ENCODE measurements at regions not wholly inside any gene's neighbourhood (a gene's known extent, or its start where the extent isn't known, plus 50 kb on each side); places are given as distances from the start of the nearest gene placed in this dataset.

DNA sequence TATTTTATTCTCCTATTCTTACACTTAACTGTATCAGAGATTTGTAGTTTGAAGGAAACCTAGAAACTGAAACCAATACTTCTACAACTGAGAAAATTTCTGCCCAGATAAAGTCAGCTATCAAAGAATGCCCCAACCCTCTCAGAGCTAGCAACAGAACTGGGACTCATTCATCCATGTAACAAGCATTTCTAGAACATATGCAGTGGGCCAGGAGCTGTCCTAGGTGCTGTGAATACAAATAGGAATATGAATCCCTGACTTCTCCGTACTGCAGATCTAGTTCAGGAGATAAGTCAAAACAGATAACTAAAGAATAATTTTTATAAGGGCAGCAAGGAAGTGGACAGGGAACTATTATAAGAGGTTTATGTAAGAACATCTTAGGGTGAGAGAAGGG lies 654.1 kb upstream of the NOX3 start:
- no peak for DNase-seq

DNA sequence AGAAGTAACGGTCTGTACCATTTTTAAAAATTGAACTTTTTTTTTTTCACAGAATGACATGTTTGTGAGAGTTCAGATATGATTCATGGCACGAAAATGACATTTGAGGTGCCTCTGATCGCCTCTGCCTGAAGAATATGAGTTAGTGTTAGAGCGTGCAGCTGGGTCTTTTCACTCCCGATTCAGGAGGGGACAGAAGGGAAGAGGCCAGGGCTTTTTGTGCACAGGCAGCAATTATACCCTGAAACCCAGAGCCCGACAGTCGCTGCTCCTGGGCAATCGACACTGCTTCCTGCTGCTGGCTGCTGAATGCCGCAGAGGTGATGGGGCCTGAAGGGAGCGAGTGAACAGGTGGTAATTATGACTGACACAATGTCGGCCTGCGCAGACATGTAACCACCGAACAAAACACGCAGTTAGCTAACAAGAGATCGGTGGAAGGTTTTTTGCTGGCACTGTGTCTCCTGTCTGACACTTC lies 652.0 kb upstream of the NOX3 start:
- no peak for DNase-seq

DNA sequence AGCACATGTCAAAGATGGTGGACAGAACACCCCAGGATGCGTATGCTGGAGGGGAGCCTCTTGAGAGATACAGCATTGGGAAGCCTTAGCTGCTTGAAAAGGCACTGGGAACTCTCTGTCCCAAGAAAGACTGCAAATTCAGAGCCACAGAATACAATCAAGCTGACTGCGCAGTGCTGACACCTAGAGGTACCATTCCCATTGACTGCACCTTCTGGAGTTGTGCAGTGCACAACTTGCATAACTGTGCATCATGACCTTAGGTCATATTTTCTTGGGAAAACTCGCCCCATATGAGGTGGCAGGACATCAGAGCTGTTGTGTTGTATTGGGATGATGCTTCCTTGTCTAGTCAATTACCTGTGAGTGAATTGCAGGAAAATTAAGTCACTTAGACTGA lies 646.5 kb upstream of the NOX3 start:
- DNase-seq = no peak

DNA sequence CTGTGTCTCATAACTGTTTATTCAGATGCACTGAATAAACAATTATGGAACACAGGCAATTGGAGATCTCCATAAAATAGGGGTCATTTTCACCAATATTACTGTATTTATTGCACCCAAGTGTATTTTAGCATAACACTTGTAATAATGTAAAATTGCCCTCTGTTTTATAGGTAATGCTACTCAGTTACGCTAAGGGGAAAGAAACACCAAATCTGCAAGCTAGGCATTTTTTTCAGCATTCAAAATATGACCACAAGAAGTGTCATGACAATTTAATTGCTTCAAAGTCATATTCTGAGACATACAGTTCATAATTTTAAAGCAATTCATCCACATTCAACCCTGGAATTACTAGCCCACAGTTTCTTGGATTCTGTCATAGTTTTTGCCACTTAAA lies 643.2 kb upstream of the NOX3 start:
- DNase-seq = no peak

DNA sequence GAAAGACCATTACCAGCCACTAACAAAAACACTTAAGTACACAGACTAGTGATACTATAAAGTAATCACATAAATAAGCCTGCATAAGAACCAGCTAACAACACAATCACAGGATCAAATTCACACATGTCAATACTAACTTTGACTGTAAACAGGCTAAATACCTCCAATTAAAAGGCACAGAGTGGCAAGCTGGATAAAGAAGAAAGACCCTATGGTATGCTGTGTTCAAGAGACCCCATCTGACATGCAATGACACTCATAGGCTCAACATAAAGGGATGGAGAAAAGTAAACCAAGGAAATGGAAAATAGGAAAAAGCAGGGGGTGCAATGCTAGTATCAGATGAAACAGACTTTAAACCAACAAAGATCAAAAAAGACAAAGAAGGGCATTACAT lies 631.8 kb upstream of the NOX3 start:
- DNase-seq = no peak

DNA sequence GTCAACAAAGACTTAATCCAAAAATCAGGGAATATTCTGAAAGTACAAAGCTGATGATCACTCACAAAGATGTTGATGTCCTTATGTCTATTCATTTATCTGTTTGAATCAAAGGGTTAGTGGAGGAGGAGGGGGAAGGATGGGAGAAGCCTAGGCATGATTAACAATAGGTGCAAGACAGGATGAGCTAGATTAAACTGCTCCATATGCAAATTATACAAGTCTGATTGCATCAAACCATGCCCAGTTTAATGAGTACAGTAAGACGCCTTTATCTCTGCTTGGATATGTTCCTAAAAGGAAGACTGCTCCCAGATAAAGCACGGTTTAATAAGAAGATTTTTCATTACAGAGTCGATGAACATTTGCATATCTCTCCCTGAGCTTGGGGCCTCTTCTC lies 626.4 kb upstream of the NOX3 start:
- no peak for DNase-seq

DNA sequence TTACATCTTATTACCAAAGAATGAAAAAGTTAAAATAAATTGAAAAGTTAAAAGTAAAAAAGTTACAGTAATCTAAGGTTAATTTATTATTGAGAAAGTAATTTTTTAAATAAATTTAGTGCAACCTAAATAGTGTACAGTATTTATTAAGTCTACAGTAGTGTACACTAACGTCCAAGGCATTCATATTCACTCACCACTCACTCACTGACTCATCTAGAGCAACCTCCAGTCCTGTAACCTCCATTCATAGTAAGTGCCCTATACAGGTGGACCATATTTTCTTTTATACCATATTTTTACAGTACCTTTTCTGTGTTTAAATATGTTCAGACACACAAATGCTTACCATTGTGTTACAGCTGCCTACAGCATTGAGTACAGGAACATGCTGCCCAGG lies 624.7 kb upstream of the NOX3 start:
- DNase-seq = no peak

DNA sequence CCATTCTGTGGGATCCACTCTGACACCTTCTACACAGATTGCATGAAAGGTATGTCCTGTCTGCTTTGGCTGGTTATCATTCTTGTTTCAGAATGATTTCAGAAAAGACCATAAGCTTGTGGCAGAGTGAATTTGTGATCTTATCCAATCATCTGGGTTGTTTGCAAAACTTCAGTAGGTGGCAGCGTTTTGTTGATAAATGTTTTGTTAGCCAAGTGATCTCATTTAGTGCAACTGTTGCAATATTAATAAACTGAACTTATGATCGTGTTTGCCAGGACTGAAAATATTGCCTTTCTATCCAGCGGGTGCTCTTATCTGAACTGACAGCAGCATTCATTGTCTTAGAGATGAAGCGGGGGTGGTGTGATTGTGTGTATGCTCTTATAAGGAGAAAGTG lies 613.2 kb upstream of the NOX3 start:
- peak; percentile 4 for DNase-seq

DNA sequence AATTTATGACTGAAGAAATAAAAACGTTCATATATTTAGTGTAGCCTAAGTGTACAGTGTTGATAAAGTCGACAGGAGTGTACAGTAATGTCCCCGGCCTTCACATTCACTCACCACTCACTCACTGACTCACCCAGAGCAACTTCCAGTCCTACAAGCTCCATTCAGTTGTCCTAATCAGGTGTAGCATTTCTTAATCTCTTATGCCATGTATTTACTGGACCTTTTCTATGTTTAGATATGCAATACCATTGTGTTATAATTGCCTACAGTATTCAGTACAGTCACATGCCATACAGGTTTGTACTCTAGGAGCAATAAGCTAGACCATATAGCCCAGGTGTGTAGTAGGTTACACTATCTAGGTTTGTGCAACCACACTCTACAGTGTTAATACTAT lies 610.2 kb upstream of the NOX3 start:
- DNase-seq = no peak

DNA sequence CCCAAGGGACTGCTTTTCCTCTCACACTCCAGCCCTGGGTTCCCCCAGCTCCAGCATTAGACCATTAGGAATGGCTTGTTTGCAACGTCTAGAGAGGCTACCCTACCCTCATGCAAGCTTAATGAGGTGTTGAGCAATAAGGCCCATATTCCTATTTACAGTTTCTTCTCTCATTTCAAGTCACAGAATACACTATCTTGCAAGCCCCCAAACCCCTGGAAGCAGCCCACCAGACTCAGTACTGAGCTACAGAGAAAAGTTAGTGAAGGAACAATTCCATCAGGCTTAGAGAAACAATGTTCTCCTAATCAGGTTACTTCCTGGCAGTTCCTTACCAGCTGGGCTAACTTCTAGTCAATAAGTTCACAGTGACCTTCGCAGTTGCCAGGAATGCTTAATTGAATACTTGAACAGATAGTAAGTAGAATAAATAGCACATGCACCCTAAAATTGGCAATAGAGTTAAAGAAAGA lies 606.5 kb upstream of the NOX3 start:
- no peak for DNase-seq

DNA sequence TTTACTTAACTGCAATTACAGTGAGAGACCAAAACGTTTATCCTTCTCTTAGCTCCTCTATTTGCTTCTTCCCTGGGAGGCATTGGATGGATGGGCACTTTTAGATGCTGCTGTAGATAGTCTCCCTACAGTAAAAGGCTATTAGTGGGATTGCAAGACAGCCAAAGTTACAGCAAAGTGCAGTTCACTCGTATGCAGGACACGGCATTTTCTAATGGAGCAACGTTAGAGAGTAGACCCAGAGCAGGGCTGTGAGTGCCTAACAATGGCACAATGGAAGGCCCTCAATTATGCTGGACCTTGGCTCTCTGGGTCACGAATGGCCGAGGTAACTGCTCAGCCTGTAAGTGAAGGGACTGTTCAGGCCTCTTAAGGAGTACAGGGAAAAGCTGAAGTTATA lies 605.8 kb upstream of the NOX3 start:
- DNase-seq = no peak

DNA sequence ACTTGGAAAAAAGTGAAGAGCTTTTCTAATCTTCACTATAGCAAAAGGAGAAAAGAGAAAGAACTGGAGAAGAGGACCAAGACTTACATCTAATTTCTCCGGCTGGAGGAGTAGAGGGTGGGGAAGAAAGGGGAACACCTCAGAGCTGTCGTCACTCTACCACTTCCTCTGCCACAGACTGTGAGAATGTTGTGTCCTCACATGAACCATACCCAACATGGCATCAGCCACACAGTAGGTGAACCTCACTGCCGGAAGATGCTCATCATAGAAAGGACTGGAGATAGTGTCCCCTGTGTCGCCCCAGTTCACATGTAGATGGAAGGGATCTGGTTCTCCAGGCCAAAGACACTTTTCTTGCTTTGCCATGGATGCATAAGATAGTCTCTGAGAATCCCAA lies 604.4 kb upstream of the NOX3 start:
- peak; percentile 16 for DNase-seq

DNA sequence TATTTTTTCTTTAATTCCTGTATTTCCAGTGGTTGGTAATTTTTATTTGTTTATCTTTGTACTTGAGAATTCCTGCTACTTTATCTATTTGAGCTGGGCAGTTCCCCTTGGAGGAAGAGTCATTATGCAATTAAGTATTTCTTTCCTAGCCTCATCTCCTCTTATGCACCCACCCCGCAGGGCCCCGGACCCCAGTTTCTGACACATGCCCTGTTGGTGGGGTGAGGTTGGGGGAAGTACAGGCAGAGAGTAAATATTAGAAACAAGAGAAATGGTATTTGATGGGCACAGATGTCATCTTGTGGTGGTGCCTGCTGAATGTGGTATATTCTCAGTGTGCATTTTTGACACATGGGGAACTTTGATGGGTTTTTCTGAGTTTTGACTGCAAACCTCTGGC lies 602.7 kb upstream of the NOX3 start:
- DNase-seq = no peak

DNA sequence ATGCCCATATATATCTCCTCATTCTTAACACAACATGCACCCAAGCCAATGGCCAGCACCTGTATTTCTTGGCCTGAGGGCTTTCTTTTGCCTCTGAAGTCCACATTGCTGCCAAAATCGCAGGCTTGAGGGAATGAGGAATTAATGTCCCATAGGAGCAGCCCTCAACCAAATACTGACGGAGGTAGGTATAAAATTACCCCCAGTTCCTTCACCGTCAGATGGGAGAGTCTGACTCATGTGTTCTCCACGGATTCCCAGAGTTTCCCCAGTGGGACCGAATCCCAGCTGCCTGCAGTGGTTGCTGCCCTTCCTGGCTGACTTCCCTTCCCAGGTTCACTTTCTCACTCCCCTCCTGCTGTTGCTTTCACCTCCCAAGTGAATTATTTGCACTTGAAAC lies 602.2 kb upstream of the NOX3 start:
- no peak for DNase-seq

DNA sequence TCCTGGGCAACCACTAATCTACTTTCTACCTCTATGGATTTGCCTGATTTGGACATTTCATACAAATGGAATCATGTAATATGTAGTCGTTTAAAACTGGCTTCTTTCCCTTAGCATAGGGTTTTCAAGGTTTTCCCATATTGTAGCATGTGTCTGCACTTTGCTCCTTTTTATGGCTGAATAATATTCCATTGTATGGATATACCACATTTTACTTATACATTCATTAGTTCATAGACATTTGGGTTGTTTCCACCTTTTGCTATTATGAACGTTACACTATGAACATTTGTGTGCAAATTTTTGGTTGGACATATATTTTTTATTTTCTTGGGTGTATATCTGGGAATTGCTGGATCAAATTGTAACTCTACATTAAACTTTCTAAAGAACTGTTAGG lies 600.4 kb upstream of the NOX3 start:
- no peak for DNase-seq

DNA sequence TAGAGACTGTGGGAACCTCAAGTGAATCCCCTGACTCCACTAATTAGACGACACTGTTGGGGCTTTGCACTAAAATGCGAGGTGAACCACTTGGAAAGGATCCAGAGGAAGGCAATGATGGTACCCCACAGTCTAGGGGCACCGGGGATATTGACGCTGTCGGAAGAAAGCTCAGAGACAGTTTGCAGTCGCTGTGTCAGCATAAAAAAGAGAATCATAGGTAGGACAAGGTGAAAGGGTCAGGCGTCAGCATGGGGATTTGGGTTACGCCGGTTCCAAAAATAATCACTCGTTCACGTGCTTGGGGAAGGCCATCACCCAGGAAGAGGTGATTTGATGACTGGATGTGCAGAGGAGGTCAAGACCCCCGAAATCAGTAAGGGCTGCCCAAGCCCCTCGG lies 598.0 kb upstream of the NOX3 start:
- no peak for DNase-seq

DNA sequence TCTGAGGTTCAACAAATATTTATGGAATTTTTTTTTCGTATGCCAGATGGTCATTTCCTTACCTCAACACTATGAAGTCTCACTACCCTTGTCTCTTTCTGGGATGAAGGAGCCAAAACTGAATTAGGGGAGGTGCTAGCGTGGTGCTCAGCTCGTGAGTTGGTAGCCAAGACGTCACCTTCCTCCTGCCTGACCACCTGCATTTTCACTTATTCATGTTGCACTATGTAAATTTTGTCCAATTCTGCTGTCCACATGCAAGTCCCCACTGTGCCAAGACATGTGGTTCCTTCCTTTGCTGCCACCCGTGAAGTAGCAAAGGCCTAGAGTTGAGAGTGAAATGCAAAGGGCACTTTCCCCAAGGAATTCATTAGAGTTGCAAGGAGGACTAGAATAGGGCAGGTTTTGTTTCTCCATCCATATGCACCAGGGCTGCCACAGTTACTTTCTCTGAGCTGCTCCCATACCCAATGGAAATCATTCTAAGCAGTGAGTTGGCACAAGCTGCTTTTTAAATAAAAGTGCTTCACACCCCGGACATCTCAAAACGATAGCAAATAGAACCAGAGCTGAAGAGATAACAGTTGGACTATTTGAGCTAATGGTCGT lies 591.3 kb upstream of the NOX3 start:
- DNase-seq = no peak

DNA sequence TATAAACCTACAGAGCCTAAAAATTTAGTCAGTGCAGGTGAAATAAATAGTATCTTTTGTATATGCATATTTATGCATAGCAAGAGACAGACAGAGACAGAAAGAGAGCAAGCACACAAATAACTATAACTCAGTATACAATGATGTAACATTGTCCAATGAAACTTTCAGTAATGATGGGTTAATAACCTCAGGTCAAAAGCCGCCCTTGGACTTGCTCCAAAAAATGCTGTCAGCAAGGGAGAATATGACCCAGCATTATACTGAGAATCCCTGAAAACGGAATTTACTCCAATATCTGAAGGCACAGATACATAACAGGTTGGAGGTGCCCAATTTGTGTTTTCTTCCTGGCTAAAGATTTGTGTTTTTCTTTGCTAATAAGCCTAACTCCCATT lies 590.6 kb upstream of the NOX3 start:
- DNase-seq = no peak

DNA sequence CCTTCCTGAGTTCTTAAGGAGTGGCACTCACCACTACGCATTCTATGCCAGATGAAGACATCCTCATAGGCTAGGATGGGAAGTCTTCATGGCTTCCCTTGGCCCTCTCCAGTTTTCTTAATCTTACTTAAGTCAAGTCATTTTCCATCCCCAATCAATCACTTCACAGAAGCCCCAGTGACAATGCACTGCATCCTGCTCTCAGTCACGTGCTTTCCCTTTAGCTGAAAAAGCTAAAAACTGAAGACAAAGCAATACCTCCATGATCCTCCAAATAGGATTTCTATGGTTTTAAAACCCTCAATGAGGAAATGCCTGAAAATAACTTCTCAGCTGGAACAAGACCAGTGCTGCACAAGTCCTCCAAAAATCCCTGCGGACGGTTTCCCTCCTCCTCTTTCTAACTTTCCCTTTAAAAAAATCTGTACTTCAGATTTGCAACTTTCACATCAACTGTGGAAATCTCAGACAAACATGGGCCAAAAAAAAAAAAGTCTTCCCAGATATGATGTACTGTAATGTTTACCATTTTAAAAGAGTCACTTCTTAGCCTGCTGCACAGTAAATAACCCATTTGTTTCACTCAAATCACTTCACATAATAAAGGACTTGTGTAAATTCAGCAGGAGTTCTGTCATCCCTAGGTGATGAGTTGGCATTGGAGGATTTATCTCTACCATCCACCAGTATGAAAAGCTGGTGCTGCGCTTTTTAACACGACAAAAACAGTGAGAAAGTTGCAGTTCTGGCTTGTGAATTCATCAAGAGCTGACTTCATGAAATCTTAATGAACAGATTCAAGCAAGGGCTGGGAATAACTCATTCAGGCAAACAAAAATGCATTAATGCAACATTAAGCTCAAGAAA lies 590.0 kb upstream of the NOX3 start:
- no peak for DNase-seq

DNA sequence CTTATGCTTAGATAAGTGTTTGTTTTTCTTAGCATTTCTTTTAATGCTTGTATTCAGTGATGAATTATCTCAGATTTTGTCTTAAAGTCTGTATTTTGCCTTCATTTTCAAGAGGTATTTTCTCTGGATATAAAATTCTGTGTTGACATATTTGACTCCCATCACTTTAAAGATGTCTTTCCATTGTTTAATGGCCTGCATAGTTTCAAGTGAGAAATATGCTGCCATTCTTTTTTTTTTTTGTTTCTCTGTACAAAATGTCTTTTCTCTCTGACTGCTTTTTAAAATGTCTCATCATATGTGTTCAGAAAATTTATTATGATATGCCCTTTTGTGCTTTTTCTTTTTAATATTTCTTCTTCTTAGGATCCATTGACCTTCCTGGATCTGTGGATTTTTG lies 578.0 kb upstream of the NOX3 start:
- no peak for DNase-seq

DNA sequence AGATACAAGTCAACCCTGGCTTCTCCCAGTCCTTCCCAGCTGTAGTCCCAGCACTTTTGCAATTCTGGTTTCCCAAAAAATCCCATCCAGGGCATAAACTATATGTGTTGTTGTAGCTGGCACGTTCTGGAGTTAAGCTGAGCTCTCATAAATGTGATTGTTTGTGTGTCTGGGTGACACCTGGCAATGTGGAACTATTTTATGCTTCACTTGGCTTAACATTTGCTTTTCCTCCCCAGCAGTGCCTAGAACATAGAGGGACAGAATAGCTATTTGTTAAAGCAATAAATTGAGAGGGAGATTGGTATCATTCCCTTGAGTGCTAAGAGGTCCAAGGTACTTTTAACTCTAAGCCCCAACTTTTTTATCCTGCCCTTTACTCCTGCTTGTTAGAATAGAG lies 575.9 kb upstream of the NOX3 start:
- DNase-seq = no peak

DNA sequence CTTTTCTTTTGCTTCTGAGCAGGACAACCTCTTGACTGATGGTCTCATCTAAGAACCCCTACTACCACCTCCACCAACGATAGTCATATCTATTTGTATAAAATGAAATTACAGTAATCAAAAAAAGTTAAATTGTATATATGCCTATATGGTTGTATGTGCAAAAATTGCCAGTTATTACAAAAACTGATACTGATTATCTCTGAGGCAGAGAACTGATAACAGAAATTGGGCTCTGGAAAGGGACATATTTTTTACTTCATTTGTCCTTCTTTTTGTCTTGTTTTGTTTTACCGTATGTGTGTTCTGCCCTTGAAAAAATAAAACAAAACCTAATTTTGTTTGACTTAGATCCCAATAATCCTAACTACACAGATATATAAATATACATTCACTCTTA lies 574.4 kb upstream of the NOX3 start:
- no peak for DNase-seq

DNA sequence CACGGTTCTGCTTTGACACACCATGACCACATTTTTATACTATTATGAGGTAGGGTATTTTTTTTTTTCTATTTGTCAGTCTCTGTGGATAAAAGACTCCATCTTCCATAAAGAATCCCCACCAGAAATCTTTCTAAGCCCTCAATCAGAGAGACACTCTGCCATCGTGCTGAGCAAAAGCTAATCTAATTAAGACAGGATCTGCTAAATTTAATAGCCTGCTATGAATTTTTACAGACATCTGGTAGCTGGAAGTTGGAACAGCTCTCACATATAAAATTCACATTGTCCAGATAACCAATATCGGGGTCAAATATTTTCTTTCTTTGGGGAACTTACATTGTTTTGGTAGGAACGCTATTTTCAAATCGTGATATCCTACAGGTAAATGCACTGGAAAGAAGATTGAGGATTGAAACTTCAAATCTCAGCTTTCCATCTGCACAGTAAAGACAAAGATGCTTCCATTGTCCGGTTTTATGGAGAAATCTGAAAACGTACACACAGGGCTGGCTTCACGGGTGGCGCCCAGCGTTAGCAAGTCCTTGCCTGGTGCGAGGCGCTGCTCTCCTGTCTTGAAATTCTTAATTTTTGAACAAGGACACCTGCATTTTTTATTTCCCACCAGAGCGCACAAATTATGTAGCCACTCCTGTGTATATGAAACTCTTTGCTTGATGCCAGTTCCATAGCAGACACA lies 573.8 kb upstream of the NOX3 start:
- DNase-seq = no peak
